ENCODE measurements at regions not wholly inside any gene's neighbourhood (a gene's known extent, or its start where the extent isn't known, plus 50 kb on each side); places are given as distances from the start of the nearest gene placed in this dataset.

DNA sequence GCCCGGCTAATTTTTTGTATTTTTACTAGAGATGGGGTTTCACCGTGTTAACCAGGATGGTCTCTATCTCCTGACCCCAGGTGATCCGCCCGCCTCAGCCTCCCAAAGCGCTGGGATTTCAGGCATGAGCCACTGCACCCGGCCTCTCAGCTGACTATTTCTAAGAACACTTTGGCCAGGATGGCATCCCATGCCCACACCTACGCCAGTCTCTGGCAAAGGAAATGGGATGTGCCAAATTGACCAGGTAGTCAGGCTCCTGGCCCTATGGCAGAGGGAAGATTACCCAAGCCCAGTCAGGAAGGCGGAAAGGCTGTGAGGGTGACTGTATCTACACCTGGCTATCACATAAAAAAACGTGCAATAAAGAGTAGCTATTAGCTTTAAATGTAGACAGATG lies 94.1 kb upstream of the DUSP5 start:
- Histone ChIP-seq H3K27me3 (replicated peaks in 1 of 2; ENCODE audit: control insufficient read depth in 2 of 2, insufficient read depth in 2 of 2, low read length in 1 of 2) (no peaks in the 10 kb centered on the region), H3K79me2 (ENCODE audit: control insufficient read depth, insufficient read depth, low read length) (no peaks in the 10 kb centered on the region), H3K36me3 (ENCODE audit: control insufficient read depth in 2 of 2, insufficient read depth in 2 of 2, low read length in 1 of 2) (no peaks in the 10 kb centered on the region), H3K9ac (ENCODE audit: control insufficient read depth, insufficient read depth, low read length) (no peak overlapping the region), H3K4me1 (ENCODE audit: control insufficient read depth, insufficient read depth, low read length) (peaks cover 11% of the 10 kb centered on the region), H3K27ac (ENCODE audit: control insufficient read depth, insufficient read depth) (no peak overlapping the region), H3K4me3 (no peak overlapping the region), H3K4me2 (ENCODE audit: control insufficient read depth, insufficient read depth) (no peak overlapping the region), H4K20me1 (ENCODE audit: control insufficient read depth, insufficient read depth) (no peaks in the 10 kb centered on the region), H2AFZ (ENCODE audit: control insufficient read depth, low read depth, low read length) (no peak overlapping the region), H3K9me3 (replicated peaks; ENCODE audit: control insufficient read depth, insufficient read depth, low read length) (no peaks in the 10 kb centered on the region)
- TF ChIP-seq NR2F1 (conservative IDR thresholded peaks at IDR 0.05) (no peak), RCOR1 (conservative IDR thresholded peaks at IDR 0.05; ENCODE audit: low read depth, low read length) (no peak), SRF (IDR thresholded peaks at IDR 0.05; ENCODE audit: low read depth in 2 of 2, low read length in 2 of 2) (no peak), ZNF207 (IDR thresholded peaks at IDR 0.05; ENCODE audit: borderline replicate concordance) (no peak), SUZ12 (IDR thresholded peaks at IDR 0.05; ENCODE audit: unreplicated experiment) (no peak), NR2C2 (IDR thresholded peaks at IDR 0.05; ENCODE audit: borderline replicate concordance, control insufficient read depth, insufficient read length, low read depth) (no peak), GABPA (IDR thresholded peaks at IDR 0.05; ENCODE audit: low read depth) (no peak), MTA2 (IDR thresholded peaks at IDR 0.05; ENCODE audit: low read depth) (no peak)
- TF ChIP-seq, protein P1, sequence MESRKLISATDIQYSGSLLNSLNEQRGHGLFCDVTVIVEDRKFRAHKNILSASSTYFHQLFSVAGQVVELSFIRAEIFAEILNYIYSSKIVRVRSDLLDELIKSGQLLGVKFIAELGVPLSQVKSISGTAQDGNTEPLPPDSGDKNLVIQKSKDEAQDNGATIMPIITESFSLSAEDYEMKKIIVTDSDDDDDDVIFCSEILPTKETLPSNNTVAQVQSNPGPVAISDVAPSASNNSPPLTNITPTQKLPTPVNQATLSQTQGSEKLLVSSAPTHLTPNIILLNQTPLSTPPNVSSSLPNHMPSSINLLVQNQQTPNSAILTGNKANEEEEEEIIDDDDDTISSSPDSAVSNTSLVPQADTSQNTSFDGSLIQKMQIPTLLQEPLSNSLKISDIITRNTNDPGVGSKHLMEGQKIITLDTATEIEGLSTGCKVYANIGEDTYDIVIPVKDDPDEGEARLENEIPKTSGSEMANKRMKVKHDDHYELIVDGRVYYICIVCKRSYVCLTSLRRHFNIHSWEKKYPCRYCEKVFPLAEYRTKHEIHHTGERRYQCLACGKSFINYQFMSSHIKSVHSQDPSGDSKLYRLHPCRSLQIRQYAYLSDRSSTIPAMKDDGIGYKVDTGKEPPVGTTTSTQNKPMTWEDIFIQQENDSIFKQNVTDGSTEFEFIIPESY (IDR thresholded peaks at IDR 0.05) = no peak
- ChIA-PET CTCF (interaction anchor here (1.0 to 2.9 kb wide), 2 partner anchors 19 to 49 kb away, joined by 3 to 8 read pairs; no protein-coding TSS in a partner anchor), POLR2A (interaction anchor here (1.7 kb wide), 1 partner anchor 42 kb away, joined by 3 read pairs; no protein-coding TSS in a partner anchor), SMC1A (ENCODE audit: uncharacterized antibody, unreplicated experiment) (interaction anchor here (0.9 to 4.8 kb wide), 4 partner anchors 8 to 63 kb away, joined by 3 to 24 read pairs (median 7); no protein-coding TSS in a partner anchor), RAD21 (ENCODE audit: unreplicated experiment) (interaction anchor here (0.6 to 2.2 kb wide), 2 partner anchors 9 kb away, joined by 4 to 8 read pairs; no protein-coding TSS in a partner anchor)
- WGBS (ENCODE audit: insufficient coverage, insufficient replicate concordance, low lambda C conversion rate, missing lambda C conversion rate) = 82% methylated on average over 9 of the region's 9 CpGs
- intact Hi-C loops (cut with micrococcal nuclease; ENCODE audit: unreplicated experiment) = no loop called here
- BruUV-seq (replicated peaks) = no TSS peak
- FAIRE-seq (no peak), ATAC-seq (no peak), DNase-seq (ENCODE audit: low read depth, low spot score) (no peak)
- in situ Hi-C loops (cut with MboI) = no loop called here
